ENCODE measurements at regions not wholly inside any gene's neighbourhood (a gene's known extent, or its start where the extent isn't known, plus 50 kb on each side); places are given as distances from the start of the nearest gene placed in this dataset.

DNA sequence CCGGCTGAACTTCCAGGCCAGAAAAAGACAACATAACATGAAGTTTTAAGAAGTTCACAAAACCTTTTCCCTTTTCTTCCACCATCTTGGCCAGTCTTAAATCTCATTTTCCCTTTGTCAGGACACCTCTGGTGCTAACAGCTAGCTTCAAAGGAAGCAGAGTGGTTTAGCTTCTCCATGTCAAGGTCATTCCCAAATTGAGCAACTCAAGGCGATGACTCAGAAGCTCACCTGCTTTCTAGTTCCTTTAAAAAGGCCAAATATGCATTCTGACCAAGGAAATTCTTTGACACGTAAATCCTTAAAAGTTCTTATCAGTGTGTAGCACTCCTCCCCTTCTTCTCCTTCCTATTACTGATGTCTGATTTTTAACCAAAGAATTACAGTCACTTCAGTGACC lies 69.6 kb upstream of the VGLL2 start:
- peaks cover 9 to 11% of the 10 kb centered on the region in 2 experiments for H3K4me1 Mint-ChIP-seq
- Histone ChIP-seq H3K9me3 (ENCODE audit: control insufficient read depth, low read depth, low read length) (no peaks in the 10 kb centered on the region), H3K4ac (ENCODE audit: low read depth, low read length) (no peak overlapping the region), H3K27me3 (ENCODE audit: insufficient read depth, low read length) (no peaks in the 10 kb centered on the region), H3K9ac (ENCODE audit: extremely low read depth, insufficient read length, low read length) (peak overlapping the region; percentile 37), H3K79me1 (ENCODE audit: insufficient read depth, low read depth, low read length, poor library complexity, severe bottlenecking) (no peaks in the 10 kb centered on the region), H3K23me2 (ENCODE audit: insufficient read length, low read depth, low read length, poor library complexity, severe bottlenecking) (no peaks in the 10 kb centered on the region), H3K79me2 (ENCODE audit: insufficient read depth, low read length) (no peaks in the 10 kb centered on the region), H4K91ac (ENCODE audit: insufficient read length, low read depth, low read length) (no peak overlapping the region), H3K4me2 (ENCODE audit: insufficient read depth, insufficient read length, low read length) (no peak overlapping the region), H2AFZ (ENCODE audit: low read length) (no peak overlapping the region), H2BK15ac (ENCODE audit: low read depth, low read length) (no peak overlapping the region), H3K4me1 (ENCODE audit: insufficient read depth, low read length) (peaks cover 4% of the 10 kb centered on the region; the same call in 1 of the 2 replicates), H3T11ph (ENCODE audit: low read length) (no peak overlapping the region), H3K18ac (ENCODE audit: insufficient read length, low read depth, low read length) (no peak overlapping the region), H3K23ac (ENCODE audit: insufficient read length, low read depth, low read length) (no peak overlapping the region), H3K14ac (ENCODE audit: insufficient read depth, low read length) (no peak overlapping the region), H4K20me1 (ENCODE audit: control insufficient read depth, insufficient read depth, insufficient read length) (no peaks in the 10 kb centered on the region), H2BK5ac (ENCODE audit: insufficient read length, low read length) (no peak overlapping the region), H4K5ac (ENCODE audit: insufficient read length, low read depth, low read length) (no peak overlapping the region), H4K8ac (replicated peaks; ENCODE audit: insufficient read length, low read depth, low read length) (no peak overlapping the region), H2AK5ac (ENCODE audit: insufficient read length, low read length) (no peak overlapping the region), H2BK120ac (ENCODE audit: low read depth, low read length, poor library complexity, severe bottlenecking) (no peak overlapping the region), H2BK20ac (ENCODE audit: low read depth, low read length, poor library complexity, severe bottlenecking) (no peak overlapping the region), H3K27ac (ENCODE audit: insufficient read length, low read depth, low read length) (no peak overlapping the region), H2BK12ac (ENCODE audit: insufficient read length, low read depth, low read length) (no peak overlapping the region), H3K56ac (ENCODE audit: insufficient read length, low read depth, low read length) (no peak overlapping the region)
- TF ChIP-seq, protein P1, sequence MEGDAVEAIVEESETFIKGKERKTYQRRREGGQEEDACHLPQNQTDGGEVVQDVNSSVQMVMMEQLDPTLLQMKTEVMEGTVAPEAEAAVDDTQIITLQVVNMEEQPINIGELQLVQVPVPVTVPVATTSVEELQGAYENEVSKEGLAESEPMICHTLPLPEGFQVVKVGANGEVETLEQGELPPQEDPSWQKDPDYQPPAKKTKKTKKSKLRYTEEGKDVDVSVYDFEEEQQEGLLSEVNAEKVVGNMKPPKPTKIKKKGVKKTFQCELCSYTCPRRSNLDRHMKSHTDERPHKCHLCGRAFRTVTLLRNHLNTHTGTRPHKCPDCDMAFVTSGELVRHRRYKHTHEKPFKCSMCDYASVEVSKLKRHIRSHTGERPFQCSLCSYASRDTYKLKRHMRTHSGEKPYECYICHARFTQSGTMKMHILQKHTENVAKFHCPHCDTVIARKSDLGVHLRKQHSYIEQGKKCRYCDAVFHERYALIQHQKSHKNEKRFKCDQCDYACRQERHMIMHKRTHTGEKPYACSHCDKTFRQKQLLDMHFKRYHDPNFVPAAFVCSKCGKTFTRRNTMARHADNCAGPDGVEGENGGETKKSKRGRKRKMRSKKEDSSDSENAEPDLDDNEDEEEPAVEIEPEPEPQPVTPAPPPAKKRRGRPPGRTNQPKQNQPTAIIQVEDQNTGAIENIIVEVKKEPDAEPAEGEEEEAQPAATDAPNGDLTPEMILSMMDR (conservative IDR thresholded peaks at IDR 0.05) = no peak
- H3K4me3 Mint-ChIP-seq = no peak overlapping the region
- DNase-seq = no peak
- H3K36me3 Mint-ChIP-seq (ENCODE audit: insufficient read depth in 1 of 3, low read depth in 3 of 3) = no peaks in the 10 kb centered on the region
- peaks cover 0 to 4% of the 10 kb centered on the region in 2 experiments; a peak in 3 of 5 replicates for H3K9me3 Mint-ChIP-seq
- no CpG with 5 or more reads among the region's 3 CpGs for WGBS (ENCODE audit: extremely low coverage, insufficient read length, low lambda C conversion rate)
- H3K27ac Mint-ChIP-seq = no peak overlapping the region; a peak in 1 of 7 replicates
- H3K27me3 Mint-ChIP-seq (ENCODE audit: low read depth) = no peaks in the 10 kb centered on the region; the same call in 1 of the 2 replicates
